Uterus (tissue), 2 donors: ENCODE measurements at regions not wholly inside any gene's neighbourhood (a gene's known extent, or its start where the extent isn't known, plus 50 kb on each side); places are given as distances from the start of the nearest gene placed in this dataset.

Source experiments
- POLR2A ChIP-seq, 2 donors: fragments of 450-650 bp; IDR thresholded peaks; one replicate each; pipeline ENCODE4 v1.6.1; 2016; ENCODE audit warnings: antibody characterized with exemption in 2 of 2, mild to moderate bottlenecking in 1 of 2, moderate library complexity in 1 of 2
- TF ChIP-seq, protein P1 (sequence below), 4 experiments: fragments of 200-600 bp in 2 of 4; fragments of 450-650 bp in 2 of 4; sonication (generic) in 2 of 4; IDR thresholded peaks; one replicate each; pipeline ENCODE4 v1.5.1; 2016 to 2019; ENCODE audit warnings: antibody characterized with exemption in 4 of 4, mild to moderate bottlenecking in 2 of 4, moderate library complexity in 1 of 4

DNA sequence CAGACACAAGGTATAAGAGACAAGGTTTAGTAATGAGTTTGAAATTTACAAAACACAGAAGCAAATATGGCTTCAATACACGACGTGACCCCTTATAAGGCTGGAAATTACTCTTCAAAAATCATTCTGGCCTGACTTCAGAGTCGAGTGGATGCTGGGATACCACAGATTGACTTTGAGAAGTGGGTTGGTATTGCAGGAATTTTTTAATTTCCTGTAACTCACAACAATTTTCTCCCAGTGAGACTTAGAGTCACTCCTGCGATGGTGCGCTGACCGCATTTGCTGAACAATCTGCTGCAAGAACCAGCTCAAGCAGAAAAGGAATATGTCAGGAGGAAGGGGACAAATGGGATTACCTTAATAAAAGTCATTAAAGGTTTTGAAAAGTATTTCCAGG lies 132.1 kb downstream of the EMX2 start:
- TF ChIP-seq POLR2A (IDR thresholded peaks at IDR 0.05) = no peak
- TF ChIP-seq, protein P1, sequence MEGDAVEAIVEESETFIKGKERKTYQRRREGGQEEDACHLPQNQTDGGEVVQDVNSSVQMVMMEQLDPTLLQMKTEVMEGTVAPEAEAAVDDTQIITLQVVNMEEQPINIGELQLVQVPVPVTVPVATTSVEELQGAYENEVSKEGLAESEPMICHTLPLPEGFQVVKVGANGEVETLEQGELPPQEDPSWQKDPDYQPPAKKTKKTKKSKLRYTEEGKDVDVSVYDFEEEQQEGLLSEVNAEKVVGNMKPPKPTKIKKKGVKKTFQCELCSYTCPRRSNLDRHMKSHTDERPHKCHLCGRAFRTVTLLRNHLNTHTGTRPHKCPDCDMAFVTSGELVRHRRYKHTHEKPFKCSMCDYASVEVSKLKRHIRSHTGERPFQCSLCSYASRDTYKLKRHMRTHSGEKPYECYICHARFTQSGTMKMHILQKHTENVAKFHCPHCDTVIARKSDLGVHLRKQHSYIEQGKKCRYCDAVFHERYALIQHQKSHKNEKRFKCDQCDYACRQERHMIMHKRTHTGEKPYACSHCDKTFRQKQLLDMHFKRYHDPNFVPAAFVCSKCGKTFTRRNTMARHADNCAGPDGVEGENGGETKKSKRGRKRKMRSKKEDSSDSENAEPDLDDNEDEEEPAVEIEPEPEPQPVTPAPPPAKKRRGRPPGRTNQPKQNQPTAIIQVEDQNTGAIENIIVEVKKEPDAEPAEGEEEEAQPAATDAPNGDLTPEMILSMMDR (IDR thresholded peaks at IDR 0.05) = no peak
